Brain microvascular endothelial cell (primary cell): ENCODE measurements at regions not wholly inside any gene's neighbourhood (a gene's known extent, or its start where the extent isn't known, plus 50 kb on each side); places are given as distances from the start of the nearest gene placed in this dataset.
"Not testable (repeated sequence)": the region's sequence is repeated elsewhere in the genome, so short reads cannot be mapped to it uniquely, and the experiment has no call there.

Experiments
- DNase-seq: peaks from one replicate; pipeline ENCODE4 v3.0.0-alpha.2; 2020
- H3K27ac ChIP-seq: fragments of 250-450 bp; sonication (Bioruptor Pico); 2 replicates; pipeline ENCODE4 v1.5.1; 2020; ENCODE audit warnings: mild to moderate bottlenecking, moderate library complexity
- H3K27me3 ChIP-seq: fragments of 250-450 bp; sonication (Bioruptor Pico); replicated peaks from 2 replicates; pipeline ENCODE4 v1.5.1; 2020; ENCODE audit warnings: mild to moderate bottlenecking
- H3K36me3 ChIP-seq: fragments of 250-450 bp; sonication (Bioruptor Pico); replicated peaks from 2 replicates; pipeline ENCODE4 v1.5.1; 2020; ENCODE audit warnings: mild to moderate bottlenecking
- H3K4me3 ChIP-seq: 2 replicates; pipeline ENCODE4 v1.5.1; 2011; ENCODE audit warnings: low read depth, mild to moderate bottlenecking, control low read depth, low read length, moderate library complexity
- in situ Hi-C: cut with HindIII; loops from 2 replicates; pipeline ENCODE4 v1.10.0; 2017; ENCODE audit warnings: low sequenced_read_pairs, low pct_ligation_motif_present
- TF ChIP-seq, protein P1 (sequence below): IDR thresholded peaks from 2 replicates; pipeline ENCODE4 v1.5.1; 2011; ENCODE audit warnings: low read depth, mild to moderate bottlenecking, moderate library complexity, low read length, control low read depth, inconsistent platforms; ENCODE audit errors: missing control alignments

DNA sequence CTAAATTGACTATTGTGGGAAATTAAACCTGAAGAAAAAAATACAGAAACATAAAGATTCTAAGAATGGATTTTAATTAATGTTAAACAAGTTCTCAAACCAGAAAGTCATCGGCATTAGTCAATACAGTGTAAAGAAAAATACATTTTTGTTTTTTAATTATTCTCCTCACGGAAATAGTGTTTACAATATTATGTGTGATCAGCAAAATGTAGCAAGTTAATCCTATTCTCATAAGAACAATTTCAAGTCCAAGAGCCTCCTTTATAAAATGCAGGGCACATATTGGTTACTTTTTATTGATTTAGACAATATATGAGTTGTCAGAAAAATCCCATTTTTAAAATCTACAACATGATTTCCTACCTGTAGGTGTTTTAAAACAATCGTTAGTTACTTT is 158.0 kb upstream of the MGAT4C start:
- Histone ChIP-seq H3K4me3 (no peak overlapping the region), H3K27me3 (no peaks in the 10 kb centered on the region), H3K27ac (no peak overlapping the region), H3K36me3 (no peaks in the 10 kb centered on the region)
- DNase-seq = no peak
- TF ChIP-seq, protein P1, sequence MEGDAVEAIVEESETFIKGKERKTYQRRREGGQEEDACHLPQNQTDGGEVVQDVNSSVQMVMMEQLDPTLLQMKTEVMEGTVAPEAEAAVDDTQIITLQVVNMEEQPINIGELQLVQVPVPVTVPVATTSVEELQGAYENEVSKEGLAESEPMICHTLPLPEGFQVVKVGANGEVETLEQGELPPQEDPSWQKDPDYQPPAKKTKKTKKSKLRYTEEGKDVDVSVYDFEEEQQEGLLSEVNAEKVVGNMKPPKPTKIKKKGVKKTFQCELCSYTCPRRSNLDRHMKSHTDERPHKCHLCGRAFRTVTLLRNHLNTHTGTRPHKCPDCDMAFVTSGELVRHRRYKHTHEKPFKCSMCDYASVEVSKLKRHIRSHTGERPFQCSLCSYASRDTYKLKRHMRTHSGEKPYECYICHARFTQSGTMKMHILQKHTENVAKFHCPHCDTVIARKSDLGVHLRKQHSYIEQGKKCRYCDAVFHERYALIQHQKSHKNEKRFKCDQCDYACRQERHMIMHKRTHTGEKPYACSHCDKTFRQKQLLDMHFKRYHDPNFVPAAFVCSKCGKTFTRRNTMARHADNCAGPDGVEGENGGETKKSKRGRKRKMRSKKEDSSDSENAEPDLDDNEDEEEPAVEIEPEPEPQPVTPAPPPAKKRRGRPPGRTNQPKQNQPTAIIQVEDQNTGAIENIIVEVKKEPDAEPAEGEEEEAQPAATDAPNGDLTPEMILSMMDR = no peak
- in situ Hi-C loops = no loop called here

DNA sequence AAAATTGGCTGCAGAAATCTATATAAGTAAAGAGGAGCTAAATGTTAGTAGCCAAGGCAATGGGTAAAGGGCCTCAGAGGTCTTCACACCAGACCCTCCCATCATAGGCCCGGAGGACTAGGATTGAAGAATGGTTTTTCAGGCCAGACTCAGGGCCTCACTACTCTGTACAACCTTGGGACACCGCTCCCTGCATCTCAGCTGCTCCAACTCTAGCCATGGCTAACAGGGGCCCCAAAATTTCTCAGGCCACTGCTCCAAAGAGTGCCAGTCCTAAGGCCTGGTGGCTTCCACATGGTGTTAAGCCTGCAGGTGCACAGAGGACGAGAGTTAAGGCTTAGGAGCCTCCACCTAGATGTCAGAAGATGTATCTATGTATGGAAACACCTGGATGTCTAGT is 155.5 kb upstream of the MGAT4C start:
- TF ChIP-seq, protein P1 = no peak
- no peak for DNase-seq
- Histone ChIP-seq H3K27ac (no peak overlapping the region), H3K4me3 (no peak overlapping the region), H3K36me3 (no peaks in the 10 kb centered on the region), H3K27me3 (no peaks in the 10 kb centered on the region)
- in situ Hi-C loops = no loop called here

DNA sequence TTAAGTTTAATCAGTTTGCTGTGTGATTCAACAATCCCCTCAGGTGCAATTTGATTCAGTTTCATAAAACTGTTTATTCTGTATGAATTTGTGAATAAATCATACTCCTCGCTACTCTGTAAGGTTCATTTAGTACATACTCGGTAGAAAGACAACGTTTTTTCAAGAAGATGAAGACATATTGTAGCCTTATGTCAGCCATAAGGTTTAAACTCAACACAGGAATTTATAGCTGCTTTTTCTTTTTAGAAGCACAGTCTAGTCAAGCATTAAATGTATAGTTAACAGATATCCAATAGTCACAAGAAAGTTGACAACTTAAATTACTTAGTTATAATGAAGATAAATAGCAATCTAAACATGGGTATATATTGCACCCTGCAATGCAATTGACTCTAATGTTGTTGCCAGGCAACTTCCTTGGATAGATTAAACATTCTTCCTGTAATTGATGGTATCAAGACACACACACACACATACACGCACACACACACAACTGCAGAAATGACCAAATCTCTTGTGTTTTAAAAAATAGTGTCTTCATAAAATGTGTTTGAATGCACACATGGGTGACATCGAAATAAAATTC is 151.5 kb upstream of the MGAT4C start:
- no peak for DNase-seq
- Histone ChIP-seq H3K4me3 (no peak overlapping the region), H3K36me3 (no peaks in the 10 kb centered on the region), H3K27ac (no peak overlapping the region), H3K27me3 (no peaks in the 10 kb centered on the region)
- in situ Hi-C loops = no loop called here
- TF ChIP-seq, protein P1 = no peak

DNA sequence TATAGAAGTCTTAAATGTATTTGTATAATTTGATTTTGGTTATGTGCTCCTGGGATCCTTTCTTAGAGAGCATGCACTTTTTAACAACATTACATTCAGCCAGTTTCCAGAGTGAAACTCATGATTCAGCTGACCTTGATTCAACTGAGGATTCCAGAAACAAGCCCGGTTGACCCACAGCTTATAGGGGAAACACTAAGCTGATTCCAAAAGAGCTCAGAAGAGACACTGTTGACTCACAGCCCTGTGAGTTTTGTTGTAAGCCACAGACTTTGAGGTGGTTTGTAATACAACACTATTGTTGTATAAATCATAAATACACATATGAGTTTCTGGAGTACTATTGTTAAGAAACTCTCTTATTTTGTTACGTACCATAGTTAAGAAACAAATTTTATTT is 133.8 kb upstream of the MGAT4C start:
- TF ChIP-seq, protein P1 = no peak
- H3K27ac ChIP-seq = no peak overlapping the region
- H3K36me3 ChIP-seq = no peaks in the 10 kb centered on the region
- no peak overlapping the region for H3K4me3 ChIP-seq
- in situ Hi-C loops = no loop called here
- no peaks in the 10 kb centered on the region for H3K27me3 ChIP-seq
- peak; percentile 47 for DNase-seq

DNA sequence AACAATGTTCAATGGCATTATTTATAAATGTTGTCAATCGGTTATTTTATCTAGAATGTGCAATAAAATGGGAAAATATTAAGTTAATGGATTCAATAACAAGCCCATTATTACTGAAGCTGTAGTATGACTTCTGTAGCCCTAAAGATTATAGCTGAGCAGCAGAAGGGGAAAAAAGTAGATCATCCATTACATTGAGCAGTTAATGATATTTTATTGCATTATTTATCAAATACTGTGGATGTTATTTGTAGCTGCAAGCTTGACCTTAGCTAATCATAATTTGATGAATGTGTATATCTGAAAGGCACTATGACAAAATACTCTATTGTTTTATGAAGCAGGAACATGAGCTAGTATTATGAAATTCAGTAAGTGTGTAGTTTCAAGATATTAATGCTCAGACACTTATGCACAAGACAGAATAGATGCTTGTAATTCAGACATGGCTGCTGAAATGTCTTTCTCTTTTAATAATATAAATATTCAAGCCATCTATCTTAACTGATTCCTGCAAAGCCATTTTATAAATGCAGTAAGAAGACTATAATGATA is 131.5 kb upstream of the MGAT4C start:
- Histone ChIP-seq H3K27ac (no peak overlapping the region), H3K27me3 (no peaks in the 10 kb centered on the region), H3K36me3 (no peaks in the 10 kb centered on the region), H3K4me3 (no peak overlapping the region)
- TF ChIP-seq, protein P1 = no peak
- no peak for DNase-seq
- in situ Hi-C loops = no loop called here

DNA sequence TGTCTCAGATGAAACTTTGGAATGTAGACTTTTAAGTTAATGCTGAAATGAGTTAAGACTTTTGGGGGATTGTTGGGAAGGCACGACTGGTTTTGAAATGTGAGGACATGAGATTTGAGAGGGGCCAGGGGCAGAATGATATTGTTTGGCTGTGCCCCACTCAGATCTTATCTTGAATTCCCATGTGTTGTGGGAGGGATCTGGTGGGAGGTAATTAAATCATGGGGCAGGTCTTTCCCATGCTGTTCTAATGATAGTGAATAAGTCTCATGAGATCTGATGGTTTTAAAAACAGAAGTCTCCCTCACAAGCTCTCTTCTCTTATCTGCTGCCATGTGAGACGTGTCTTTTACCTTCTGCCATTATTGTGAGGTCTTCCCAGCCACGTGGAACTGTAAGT is 127.6 kb upstream of the MGAT4C start:
- H3K36me3 ChIP-seq, H3K4me3 ChIP-seq, DNase-seq, in situ Hi-C loops, H3K27me3 ChIP-seq, H3K27ac ChIP-seq: not testable (repeated sequence)
